CD4-positive, alpha-beta memory T cell (primary cell): ENCODE measurements at regions not wholly inside any gene's neighbourhood (a gene's known extent, or its start where the extent isn't known, plus 50 kb on each side); places are given as distances from the start of the nearest gene placed in this dataset.
"Not testable (repeated sequence)": the region's sequence is repeated elsewhere in the genome, so short reads cannot be mapped to it uniquely, and the experiment has no call there.

Experiments
- CTCF ChIA-PET: fragments of 350-600 bp; sonication (Branson Sonifier 250); formaldehyde crosslinking; loops from one replicate; lab custom pipeline; 2021; ENCODE audit warnings: inconsistent platforms; ENCODE audit not compliant: partially characterized antibody; lab: Charles Lee
- POLR2A ChIA-PET: fragments of 350-600 bp; sonication (Branson Sonifier 250); formaldehyde crosslinking; loops from one replicate; lab custom pipeline; 2021; ENCODE audit not compliant: partially characterized antibody; lab: Charles Lee
- DNase-seq, 5 donors: peaks; one replicate each; pipeline versions ENCODE4 v3.0.0 to v3.0.0-alpha.2; 2020 to 2022; ENCODE audit warnings: mixed read lengths in 1 of 5
- H3K27ac ChIP-seq: one replicate; pipeline ENCODE4 v1.7.0; 2013; ENCODE audit warnings: low read depth, low read length
- H3K27me3 ChIP-seq: 2 replicates; pipeline ENCODE4 v1.7.0; 2013; ENCODE audit warnings: mild to moderate bottlenecking, low read length, moderate library complexity; ENCODE audit not compliant: insufficient read depth
- H3K36me3 ChIP-seq: 2 replicates; pipeline ENCODE4 v1.7.0; 2013; ENCODE audit warnings: mild to moderate bottlenecking, low read length, moderate library complexity; ENCODE audit not compliant: insufficient read depth
- H3K4me1 ChIP-seq: 2 replicates; pipeline ENCODE4 v1.7.0; 2013; ENCODE audit warnings: mild to moderate bottlenecking, low read length, moderate library complexity; ENCODE audit not compliant: insufficient read depth
- H3K4me3 ChIP-seq, 2 donors: one replicate each; pipeline ENCODE4 v1.7.0; 2013; ENCODE audit warnings: low read length in 2 of 2, mild to moderate bottlenecking in 1 of 2
- H3K9me3 ChIP-seq, 2 donors: one replicate each; pipeline ENCODE4 v1.7.0; 2013; ENCODE audit warnings: low read length in 2 of 2, control low read depth in 1 of 2; ENCODE audit not compliant: control insufficient read depth in 1 of 2
- H3K27ac Mint-ChIP-seq, 7 donors: one replicate each; pipeline ENCODE4 v1.8.0; 2020 to 2021; ENCODE audit warnings: mixed read lengths in 7 of 7, mild to moderate bottlenecking in 6 of 7, inconsistent platforms in 3 of 7, moderate library complexity in 3 of 7
- H3K27me3 Mint-ChIP-seq, 2 donors: one replicate each; pipeline ENCODE4 v1.8.0; 2020 to 2021; ENCODE audit warnings: mixed read lengths in 2 of 2
- H3K36me3 Mint-ChIP-seq, 2 donors: one replicate each; pipeline ENCODE4 v1.8.0; 2020 to 2021; ENCODE audit warnings: mixed read lengths in 2 of 2, inconsistent platforms in 1 of 2, mild to moderate bottlenecking in 1 of 2
- H3K4me1 Mint-ChIP-seq, 4 donors: one replicate each; pipeline ENCODE4 v1.8.0; 2020 to 2021; ENCODE audit warnings: mixed read lengths in 4 of 4, mild to moderate bottlenecking in 1 of 4
- H3K4me3 Mint-ChIP-seq, 8 donors: one replicate each; pipeline ENCODE4 v1.8.0; 2020 to 2021; ENCODE audit warnings: mixed read lengths in 8 of 8, mild to moderate bottlenecking in 7 of 8, moderate library complexity in 6 of 8, inconsistent platforms in 3 of 8
- H3K9me3 Mint-ChIP-seq, 8 donors: one replicate each; pipeline ENCODE4 v1.8.0; 2020 to 2021; ENCODE audit warnings: mixed read lengths in 8 of 8, mild to moderate bottlenecking in 5 of 8, inconsistent platforms in 3 of 8, moderate library complexity in 1 of 8
- intact Hi-C: fragments of 100-400 bp; cut with micrococcal nuclease; formaldehyde crosslinking; loops from one replicate; pipeline ENCODE4 v1.15.1; 2023

DNA sequence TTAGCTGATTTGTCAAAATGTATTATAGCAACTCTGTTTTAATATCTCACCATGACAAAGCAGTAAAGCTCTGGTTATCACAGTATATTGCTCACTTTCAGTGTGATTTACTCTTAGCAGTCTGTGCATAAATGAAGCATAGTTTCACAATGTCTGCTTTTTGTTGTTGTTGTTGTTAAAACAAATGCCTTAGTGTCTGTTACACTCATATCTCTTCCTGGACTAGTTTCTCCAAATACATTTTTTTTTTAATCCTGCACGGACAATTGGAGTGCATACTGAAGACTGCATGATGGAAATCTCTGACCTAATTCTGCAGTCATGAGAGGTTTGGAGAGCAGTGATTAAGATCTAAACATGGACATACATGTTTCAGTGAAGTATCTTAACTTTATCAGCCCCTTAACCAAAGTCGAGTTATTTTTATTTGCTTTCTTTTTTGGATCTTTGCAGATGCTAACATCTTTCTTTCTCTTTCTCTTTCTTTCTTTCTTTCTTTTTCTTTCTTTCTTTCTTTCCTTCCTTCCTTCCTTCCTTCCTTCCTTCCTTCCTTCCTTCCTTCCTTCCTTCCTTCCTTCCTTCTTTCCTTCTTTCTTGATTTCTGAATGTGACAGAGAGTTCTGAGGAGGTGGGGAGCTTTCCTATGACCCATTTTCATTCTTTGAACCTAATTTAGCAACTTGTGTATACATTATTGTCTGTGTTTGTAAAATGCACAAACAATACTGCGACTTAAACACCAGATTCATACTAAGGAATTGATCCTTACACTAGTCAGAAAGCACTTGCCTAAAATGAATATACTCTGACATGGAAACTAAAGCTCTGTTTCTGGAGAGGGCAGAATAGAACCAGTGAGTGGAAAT, 161.5 kb upstream of the AGR3 start:
- intact Hi-C loops = no loop called here
- H3K9me3 ChIP-seq = no peaks in the 10 kb centered on the region
- no peak for DNase-seq
- CTCF ChIA-PET = interaction anchor here (0.8 kb wide), 1 partner anchor 18 kb away, joined by 3 read pairs; no protein-coding TSS in a partner anchor
- peaks cover 26% of the 10 kb centered on the region for H3K4me1 ChIP-seq
- H3K27me3 ChIP-seq = no peaks in the 10 kb centered on the region
- POLR2A ChIA-PET = no interaction called here
- Mint-ChIP-seq H3K36me3 (no peaks in the 10 kb centered on the region), H3K4me3 (peak overlapping the region in 5 of 8 donors; percentile 2 to 33 (median 8)), H3K27ac (peak overlapping the region in 5 of 7 donors; percentile 16 to 77 (median 53)), H3K4me1 (peaks cover 12 to 56% (median 20%) of the 10 kb centered on the region in 4 donors), H3K9me3 (peaks cover 0 to 2% (median 0%) of the 10 kb centered on the region in 8 donors), H3K27me3 (no peaks in the 10 kb centered on the region)
- H3K36me3 ChIP-seq = no peaks in the 10 kb centered on the region
- H3K27ac ChIP-seq = no peak overlapping the region
- H3K4me3 ChIP-seq = no peak overlapping the region

GRCh38 chr7:17044396-17044795, 162.6 kb upstream of the AGR3 start:
- Mint-ChIP-seq H3K27ac (peak overlapping the region in 1 of 7 donors; percentile 88), H3K4me1 (peaks cover 12 to 49% (median 19%) of the 10 kb centered on the region in 4 donors), H3K9me3 (peaks cover 0 to 2% (median 0%) of the 10 kb centered on the region in 8 donors), H3K27me3 (no peaks in the 10 kb centered on the region), H3K36me3 (no peaks in the 10 kb centered on the region), H3K4me3 (no peak overlapping the region)
- intact Hi-C loops = no loop called here
- Histone ChIP-seq H3K9me3 (no peaks in the 10 kb centered on the region), H3K27ac (no peak overlapping the region), H3K36me3 (no peaks in the 10 kb centered on the region), H3K4me3 (no peak overlapping the region), H3K4me1 (peaks cover 26% of the 10 kb centered on the region), H3K27me3 (no peaks in the 10 kb centered on the region)
- ChIA-PET POLR2A (no interaction called here), CTCF (no interaction called here)
- DNase-seq = no peak

- no peak for DNase-seq
- no peaks in the 10 kb centered on the region for H3K9me3 ChIP-seq
- CTCF ChIA-PET = no interaction called here
- POLR2A ChIA-PET = no interaction called here
- H3K27me3 ChIP-seq = no peaks in the 10 kb centered on the region
- intact Hi-C loops = no loop called here
- Mint-ChIP-seq H3K9me3 (peaks cover 0 to 2% (median 0%) of the 10 kb centered on the region in 8 donors), H3K27ac (peak overlapping the region in 1 of 7 donors; percentile 70), H3K27me3 (no peaks in the 10 kb centered on the region), H3K4me1 (peaks cover 12 to 49% (median 19%) of the 10 kb centered on the region in 4 donors), H3K36me3 (no peaks in the 10 kb centered on the region), H3K4me3 (no peak overlapping the region)
- H3K4me3 ChIP-seq = no peak overlapping the region
- H3K27ac ChIP-seq = no peak overlapping the region
- H3K36me3 ChIP-seq = no peaks in the 10 kb centered on the region
- H3K4me1 ChIP-seq = peaks cover 26% of the 10 kb centered on the region
Measured at GRCh38 chr7:17044861-17045260, 163.1 kb upstream of the AGR3 start.

GRCh38 chr7:17046259-17046658, 164.5 kb upstream of the AGR3 start:
- intact Hi-C loops = no loop called here
- no peaks in the 10 kb centered on the region for H3K36me3 Mint-ChIP-seq
- H3K4me3 Mint-ChIP-seq = no peak overlapping the region
- H3K4me1 Mint-ChIP-seq = peaks cover 12 to 41% (median 17%) of the 10 kb centered on the region in 4 donors
- H3K27me3 Mint-ChIP-seq = no peaks in the 10 kb centered on the region
- Histone ChIP-seq H3K4me3 (no peak overlapping the region), H3K27me3 (no peaks in the 10 kb centered on the region), H3K36me3 (no peaks in the 10 kb centered on the region), H3K4me1 (peaks cover 19% of the 10 kb centered on the region), H3K9me3 (no peaks in the 10 kb centered on the region), H3K27ac (no peak overlapping the region)
- no peaks in the 10 kb centered on the region for H3K9me3 Mint-ChIP-seq
- CTCF ChIA-PET = interaction anchor here (1.3 kb wide), 1 partner anchor 40 kb away, joined by 3 read pairs; no protein-coding TSS in a partner anchor
- no peak for DNase-seq
- POLR2A ChIA-PET = no interaction called here
- no peak overlapping the region for H3K27ac Mint-ChIP-seq

- Histone ChIP-seq H3K4me3 (no peak overlapping the region), H3K27me3 (no peaks in the 10 kb centered on the region), H3K4me1 (peaks cover 15% of the 10 kb centered on the region), H3K36me3 (no peaks in the 10 kb centered on the region), H3K27ac (no peak overlapping the region), H3K9me3 (no peaks in the 10 kb centered on the region)
- ChIA-PET CTCF (interaction anchor here (0.7 to 1.3 kb wide), 2 partner anchors 16 to 41 kb away, joined by 3 read pairs; no protein-coding TSS in a partner anchor), POLR2A (no interaction called here)
- Mint-ChIP-seq H3K4me1 (peaks cover 8 to 37% (median 13%) of the 10 kb centered on the region in 4 donors), H3K27me3 (no peaks in the 10 kb centered on the region), H3K36me3 (no peaks in the 10 kb centered on the region), H3K27ac (no peak overlapping the region), H3K4me3 (no peak overlapping the region), H3K9me3 (no peaks in the 10 kb centered on the region)
- DNase-seq = no peak
- intact Hi-C loops = no loop called here
Measured at GRCh38 chr7:17046666-17047065, 164.9 kb upstream of the AGR3 start.

DNA sequence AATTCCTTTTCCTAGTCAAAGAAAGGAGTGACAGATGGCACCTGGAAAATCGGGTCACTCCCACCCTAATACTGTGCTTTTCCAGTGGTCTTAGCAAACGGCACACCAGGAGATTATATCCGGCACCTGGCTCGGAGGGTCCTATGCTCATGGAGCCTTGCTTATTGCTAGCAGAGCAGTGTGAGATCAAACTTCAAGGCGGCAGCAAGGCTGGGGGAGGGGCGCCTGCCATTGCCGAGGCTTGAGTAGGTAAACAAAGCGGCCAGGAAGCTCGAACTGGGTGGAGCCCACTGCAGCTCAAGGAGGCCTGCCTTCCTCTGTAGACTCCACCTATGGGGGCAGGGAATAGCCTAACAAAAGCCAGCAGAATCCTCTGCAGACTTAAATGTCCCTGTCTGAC, 171.4 kb upstream of the AGR3 start:
- H3K27me3 Mint-ChIP-seq, H3K27me3 ChIP-seq, intact Hi-C loops, H3K36me3 Mint-ChIP-seq, DNase-seq, CTCF ChIA-PET, H3K27ac ChIP-seq, H3K4me1 ChIP-seq, H3K9me3 Mint-ChIP-seq, H3K36me3 ChIP-seq, H3K4me3 ChIP-seq, H3K9me3 ChIP-seq, POLR2A ChIA-PET: not testable (repeated sequence)
- peak overlapping the region in 1 of 8 donors; percentile 57 for H3K4me3 Mint-ChIP-seq
- H3K27ac Mint-ChIP-seq = peak overlapping the region in 1 of 7 donors; percentile 4
- H3K4me1 Mint-ChIP-seq = peaks cover 0 to 11% (median 5%) of the 10 kb centered on the region in 4 donors

DNA sequence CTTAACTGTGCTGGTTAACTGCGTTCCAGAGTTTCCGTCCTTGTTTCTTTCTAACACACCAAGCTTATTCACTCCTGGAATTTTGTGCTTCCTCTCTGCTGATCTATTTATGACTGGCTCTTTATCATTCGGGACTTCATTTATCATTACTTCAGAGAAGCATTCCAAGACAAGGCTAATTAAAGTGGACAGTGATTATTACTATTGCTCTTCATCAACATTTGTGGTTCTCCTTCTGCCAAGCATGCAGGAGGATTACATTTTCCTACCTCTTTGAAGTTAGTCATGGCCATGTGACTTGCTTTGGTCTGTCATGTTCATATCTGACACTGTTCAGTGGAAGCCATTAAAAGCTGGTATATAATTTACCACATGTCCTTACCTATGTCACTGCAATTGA, 172.4 kb upstream of the AGR3 start:
- ChIA-PET CTCF (interaction anchor here (1.7 kb wide), 1 partner anchor 71 kb away, joined by 4 read pairs; no protein-coding TSS in a partner anchor), POLR2A (no interaction called here)
- peaks cover 0 to 5% (median 0%) of the 10 kb centered on the region in 8 donors for H3K9me3 Mint-ChIP-seq
- peak overlapping the region in 1 of 8 donors; percentile 43 for H3K4me3 Mint-ChIP-seq
- Histone ChIP-seq H3K27ac (no peak overlapping the region), H3K9me3 (no peaks in the 10 kb centered on the region), H3K27me3 (no peaks in the 10 kb centered on the region), H3K4me3 (no peak overlapping the region), H3K4me1 (no peaks in the 10 kb centered on the region), H3K36me3 (no peaks in the 10 kb centered on the region)
- no peaks in the 10 kb centered on the region for H3K36me3 Mint-ChIP-seq
- H3K4me1 Mint-ChIP-seq = peaks cover 0 to 11% (median 5%) of the 10 kb centered on the region in 4 donors
- DNase-seq = no peak
- no peaks in the 10 kb centered on the region for H3K27me3 Mint-ChIP-seq
- H3K27ac Mint-ChIP-seq = no peak overlapping the region
- intact Hi-C loops = no loop called here
